GM23338 (cell line): ENCODE measurements at regions not wholly inside any gene's neighbourhood (a gene's known extent, or its start where the extent isn't known, plus 50 kb on each side); places are given as distances from the start of the nearest gene placed in this dataset.

Experiments
- ATAC-seq: fragments of 200-7000 bp; cut with Tn5 transposase; 3 replicates; pipeline ENCODE4 v1.9.1; 2020
- DNase-seq: peaks from one replicate; pipeline ENCODE4 v3.0.0-alpha.2; 2015; ENCODE audit warnings: low spot score
- H2AFZ ChIP-seq: fragments of 200-600 bp; sonication (generic); 2 replicates; pipeline ENCODE4 v1.8.0; 2016; ENCODE audit warnings: antibody characterized with exemption, mild to moderate bottlenecking, moderate library complexity
- H3F3A ChIP-seq: fragments of 200-600 bp; sonication (generic); replicated peaks from 2 replicates; pipeline ENCODE4 v1.8.0; 2017; ENCODE audit warnings: antibody characterized with exemption, mixed run types, low read depth
- H3K27ac ChIP-seq: fragments of 200-600 bp; sonication (generic); 2 replicates; pipeline ENCODE4 v1.6.1; 2016; ENCODE audit warnings: low read depth
- H3K27me3 ChIP-seq: fragments of 200-600 bp; sonication (generic); 2 replicates; pipeline ENCODE4 v1.8.0; 2016; ENCODE audit warnings: mild to moderate bottlenecking, mixed run types, moderate library complexity; ENCODE audit not compliant: insufficient read depth
- H3K36me3 ChIP-seq: fragments of 200-600 bp; sonication (generic); 2 replicates; pipeline ENCODE4 v1.8.0; 2016; ENCODE audit warnings: mild to moderate bottlenecking; ENCODE audit not compliant: insufficient read depth
- H3K4me1 ChIP-seq: fragments of 200-600 bp; sonication (generic); 2 replicates; pipeline ENCODE4 v1.8.0; 2016; ENCODE audit warnings: mild to moderate bottlenecking, moderate library complexity; ENCODE audit not compliant: insufficient read depth
- H3K4me2 ChIP-seq: fragments of 200-600 bp; sonication (generic); 2 replicates; pipeline ENCODE4 v1.7.1; 2017; ENCODE audit warnings: mixed run types
- H3K4me3 ChIP-seq: fragments of 200-600 bp; sonication (generic); 2 replicates; pipeline ENCODE4 v1.6.1; 2016; ENCODE audit warnings: mixed run types
- H3K79me2 ChIP-seq: fragments of 200-600 bp; sonication (generic); replicated peaks from 2 replicates; pipeline ENCODE4 v1.8.0; 2017; ENCODE audit warnings: mild to moderate bottlenecking; ENCODE audit not compliant: insufficient read depth
- H3K9me2 ChIP-seq: fragments of 200-600 bp; sonication (generic); 2 replicates; pipeline ENCODE4 v1.8.0; 2017; ENCODE audit not compliant: insufficient read depth
- H4K20me1 ChIP-seq: fragments of 200-600 bp; sonication (generic); replicated peaks from 2 replicates; pipeline ENCODE4 v1.8.0; 2017; ENCODE audit warnings: mild to moderate bottlenecking; ENCODE audit not compliant: insufficient read depth
- H3K27ac Mint-ChIP-seq: 2 replicates; pipeline ENCODE4 v1.8.0; 2020; ENCODE audit warnings: inconsistent platforms, mild to moderate bottlenecking, moderate library complexity, mixed read lengths
- H3K27me3 Mint-ChIP-seq: 3 replicates; pipeline ENCODE4 v1.8.0; 2022; ENCODE audit warnings: low read depth, mild to moderate bottlenecking, moderate library complexity, mixed read lengths, inconsistent platforms; ENCODE audit not compliant: insufficient read depth, poor library complexity
- H3K36me3 Mint-ChIP-seq: 3 replicates; pipeline ENCODE4 v1.8.0; 2021; ENCODE audit warnings: low read depth, mild to moderate bottlenecking, inconsistent platforms, moderate library complexity, mixed read lengths
- H3K4me1 Mint-ChIP-seq: 3 replicates; pipeline ENCODE4 v1.8.0; 2020; ENCODE audit warnings: mild to moderate bottlenecking, inconsistent platforms, mixed read lengths
- H3K4me3 Mint-ChIP-seq: 3 replicates; pipeline ENCODE4 v1.8.0; 2021; ENCODE audit warnings: moderate library complexity, mild to moderate bottlenecking, inconsistent platforms, mixed read lengths
- H3K9me3 Mint-ChIP-seq: 3 replicates; pipeline ENCODE4 v1.8.0; 2020; ENCODE audit warnings: moderate library complexity, mild to moderate bottlenecking, inconsistent platforms, mixed read lengths
- CREB1 ChIP-seq: fragments of 250-450 bp; sonication (Bioruptor Pico); IDR thresholded peaks from 2 replicates; pipeline ENCODE4 v1.5.0; 2020; ENCODE audit warnings: low read depth, mild to moderate bottlenecking, moderate library complexity
- CTCF ChIP-seq, 2 experiments: fragments of 200-600 bp in 1 of 2; sonication (generic) in 1 of 2; conservative IDR thresholded peaks; 2 replicates each; pipeline versions ENCODE4 v1.5.1 to v1.6.1; 2016 to 2017; ENCODE audit warnings: antibody characterized with exemption in 2 of 2, low read depth in 2 of 2, mild to moderate bottlenecking in 2 of 2, moderate library complexity in 1 of 2
- ETS1 ChIP-seq: IDR thresholded peaks from 2 replicates; pipeline ENCODE4 v1.6.1; 2016; ENCODE audit warnings: antibody characterized with exemption
- EZH2 ChIP-seq: fragments of 200-600 bp; sonication (generic); IDR thresholded peaks from one replicate; pipeline ENCODE4 v1.8.0; 2017; ENCODE audit warnings: antibody characterized with exemption, mild to moderate bottlenecking, low read depth; ENCODE audit not compliant: unreplicated experiment
- EZH2phosphoT487 ChIP-seq: fragments of 200-600 bp; sonication (generic); IDR thresholded peaks from one replicate; pipeline ENCODE4 v1.8.1; 2018; ENCODE audit warnings: antibody characterized with exemption; ENCODE audit not compliant: unreplicated experiment
- JUNB ChIP-seq: IDR thresholded peaks from one replicate; pipeline ENCODE4 v1.6.1; 2016; ENCODE audit warnings: antibody characterized with exemption; ENCODE audit not compliant: unreplicated experiment
- NANOG ChIP-seq: IDR thresholded peaks from 2 replicates; pipeline ENCODE4 v1.6.1; 2016; ENCODE audit warnings: antibody characterized with exemption, borderline replicate concordance
- POLR2AphosphoS5 ChIP-seq: IDR thresholded peaks from 2 replicates; pipeline ENCODE4 v1.6.1; 2016; ENCODE audit warnings: antibody characterized with exemption, low read depth
- REST ChIP-seq: IDR thresholded peaks from one replicate; pipeline ENCODE4 v1.6.1; 2018; ENCODE audit warnings: antibody characterized with exemption; ENCODE audit not compliant: unreplicated experiment
- STAT1 ChIP-seq: IDR thresholded peaks from one replicate; pipeline ENCODE4 v1.6.1; 2016; ENCODE audit warnings: antibody characterized with exemption; ENCODE audit not compliant: unreplicated experiment
- ZNF114 ChIP-seq: fragments of 250-450 bp; sonication (Bioruptor Pico); IDR thresholded peaks from 2 replicates; pipeline ENCODE4 v1.5.0; 2020; ENCODE audit warnings: mild to moderate bottlenecking, moderate library complexity
- ZNF331 ChIP-seq: fragments of 250-450 bp; sonication (Bioruptor Pico); IDR thresholded peaks from 2 replicates; pipeline ENCODE4 v1.5.0; 2020; ENCODE audit warnings: low read depth, mild to moderate bottlenecking, moderate library complexity
- ZNF462 ChIP-seq: fragments of 250-450 bp; sonication (Bioruptor Pico); IDR thresholded peaks from 2 replicates; pipeline ENCODE4 v1.5.0; 2020; ENCODE audit warnings: mild to moderate bottlenecking, moderate library complexity

GRCh38 chr14:34347683-34348082, 114.4 kb downstream of the SPTSSA start:
- H4K20me1 ChIP-seq, result no peaks in the 10 kb centered on the region
- no peak overlapping the region for H3K4me3 Mint-ChIP-seq
- H3K36me3 Mint-ChIP-seq, result peaks cover 22% of the 10 kb centered on the region; the same call in 2 of the 3 replicates
- H3K4me3 ChIP-seq, result no peak overlapping the region
- no peaks in the 10 kb centered on the region for H3K4me1 Mint-ChIP-seq
- H3K27ac Mint-ChIP-seq, result no peak overlapping the region
- TF ChIP-seq NANOG (no peak), JUNB (no peak), ZNF462 (CRISPR knock-in tag) (no peak), ZNF331 (no peak), ZNF114 (CRISPR knock-in tag) (no peak), EZH2 (no peak), CREB1 (CRISPR knock-in tag) (no peak), ETS1 (no peak), EZH2phosphoT487 (no peak), REST (no peak), POLR2AphosphoS5 (no peak), CTCF (conservative IDR thresholded peaks at IDR 0.05; ENCODE audit: low read depth in 2 of 2) (no peak), STAT1 (no peak)
- no peak for DNase-seq
- peaks cover 41% of the 10 kb centered on the region for H3K9me3 Mint-ChIP-seq
- peaks cover 7% of the 10 kb centered on the region; the same call in 1 of the 2 replicates for H3K36me3 ChIP-seq
- no peak overlapping the region for H3K27ac ChIP-seq
- ATAC-seq, result no peak
- H3K27me3 ChIP-seq, result no peaks in the 10 kb centered on the region
- H3K79me2 ChIP-seq, result no peaks in the 10 kb centered on the region
- no peak overlapping the region for H2AFZ ChIP-seq
- no peak overlapping the region for H3K4me2 ChIP-seq
- H3K4me1 ChIP-seq, result no peaks in the 10 kb centered on the region
- H3F3A ChIP-seq, result no peaks in the 10 kb centered on the region
- no peaks in the 10 kb centered on the region for H3K9me2 ChIP-seq
- H3K27me3 Mint-ChIP-seq, result peaks cover 2% of the 10 kb centered on the region
